Aorta (tissue), 5 donors: ENCODE measurements at regions not wholly inside any gene's neighbourhood (a gene's known extent, or its start where the extent isn't known, plus 50 kb on each side); places are given as distances from the start of the nearest gene placed in this dataset.

Experiments
- ATAC-seq: fragments of 200-7000 bp; cut with Tn5 transposase; one replicate; pipeline ENCODE4 v1.9.1; 2022; ENCODE audit warnings: moderate library complexity; ENCODE audit not compliant: low FRiP score
- DNase-seq, 2 donors: peaks; one replicate each; pipeline ENCODE4 v3.0.0-alpha.2; 2020
- H3K27ac ChIP-seq, 2 donors: one replicate each; pipeline ENCODE4 v1.5.1; 2013; ENCODE audit warnings: low read length in 2 of 2, mild to moderate bottlenecking in 2 of 2, moderate library complexity in 2 of 2, control low read depth in 1 of 2, inconsistent platforms in 1 of 2, low read depth in 1 of 2
- H3K27me3 ChIP-seq, 2 donors: one replicate each; pipeline ENCODE4 v1.6.1; 2013; ENCODE audit warnings: control low read depth in 1 of 2, low read length in 1 of 2, mild to moderate bottlenecking in 1 of 2, moderate library complexity in 1 of 2; ENCODE audit not compliant: insufficient read depth in 2 of 2, control insufficient read depth in 1 of 2
- H3K36me3 ChIP-seq, 2 donors: one replicate each; pipeline ENCODE4 v1.6.1; 2013; ENCODE audit warnings: control low read depth in 1 of 2, low read length in 1 of 2, mild to moderate bottlenecking in 1 of 2; ENCODE audit not compliant: insufficient read depth in 2 of 2, control insufficient read depth in 1 of 2
- H3K4me1 ChIP-seq, 2 donors: one replicate each; pipeline ENCODE4 v1.6.1; 2013; ENCODE audit warnings: low read length in 2 of 2, control low read depth in 1 of 2, mild to moderate bottlenecking in 1 of 2, moderate library complexity in 1 of 2; ENCODE audit not compliant: insufficient read depth in 2 of 2, control insufficient read depth in 1 of 2
- H3K4me3 ChIP-seq, 2 donors: one replicate each; pipeline ENCODE4 v1.5.1; 2013; ENCODE audit warnings: low read length in 2 of 2, control low read depth in 1 of 2, mild to moderate bottlenecking in 1 of 2
- H3K9me3 ChIP-seq: one replicate; pipeline ENCODE4 v1.6.1; 2013; ENCODE audit warnings: mild to moderate bottlenecking, low read length; ENCODE audit not compliant: control insufficient read depth
- WGBS, 2 donors: extraction: QIAGEN DNeasy Blood & Tissue Kit; methylation state at CpG; one replicate each; pipeline ENCODE4 v1.1.7; 2013; 5-methylcytosine and 5-hydroxymethylcytosine counted together
- intact Hi-C, 2 donors: fragments of 100-400 bp; cut with DNase I; formaldehyde crosslinking; loops; one replicate each; pipeline versions ENCODE4 v1.14.2 to v1.15.0; 2022
- donor health status: healthy with polysubstance abuse.
- donor health status: Bipolar disorder and iron deficiency.
- donor health status: DM: no; HTN: no; CAD: no.
- donor health status: DM: no; HTN: no; CAD: no.
- donor health status: DM: yes; HTN: yes; CAD: no.

DNA sequence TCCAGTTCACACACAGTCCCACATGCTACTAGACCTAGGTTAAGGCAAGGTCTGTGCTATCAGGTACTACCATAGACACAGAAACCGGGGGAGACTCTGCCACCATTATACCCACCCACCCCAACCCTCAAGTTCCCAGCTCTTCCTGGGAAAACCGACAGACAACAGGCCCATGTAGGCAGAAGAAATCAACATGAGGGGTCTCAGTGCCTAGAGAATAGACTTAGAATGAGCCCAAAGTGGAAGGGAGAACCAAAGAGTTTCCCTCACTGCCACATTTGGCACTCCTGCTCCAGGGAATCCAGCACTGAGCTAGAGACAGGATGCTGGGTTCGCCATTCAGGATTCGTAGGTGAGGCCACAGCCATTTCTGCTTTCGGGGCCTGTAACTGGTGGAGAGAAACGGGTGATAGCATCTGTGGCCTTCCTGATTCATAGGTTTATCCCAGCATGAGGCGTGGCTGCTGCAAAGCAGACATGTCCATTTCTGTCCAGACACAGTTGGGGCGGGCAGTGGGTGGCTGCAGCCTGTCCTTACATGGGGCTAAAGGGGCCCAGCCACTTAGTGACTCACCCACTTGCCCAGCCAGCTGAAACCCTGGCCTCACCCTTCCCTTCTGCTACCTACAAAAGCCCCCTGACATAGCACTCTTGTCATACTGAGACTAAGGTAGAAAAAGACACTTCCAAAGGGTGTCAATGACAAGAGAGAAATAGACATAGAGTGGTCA, 69.4 kb downstream of the IRF2BPL start:
- ATAC-seq = no peak
- H3K4me1 ChIP-seq = no peaks in the 10 kb centered on the region
- no peaks in the 10 kb centered on the region for H3K27me3 ChIP-seq
- peak overlapping the region; percentile 32 to 73 for H3K27ac ChIP-seq
- H3K36me3 ChIP-seq = no peaks in the 10 kb centered on the region
- H3K4me3 ChIP-seq = no peak overlapping the region
- peak; percentile 89 to 90 for DNase-seq
- 59 to 69% methylated on average over 8 of the region's 8 CpGs for WGBS, 2 donors
- H3K9me3 ChIP-seq = no peaks in the 10 kb centered on the region
- intact Hi-C loops = loop anchor here in 1 of 2 donors (5.0 kb wide), 3 partner anchors 42 to 78 kb away; no protein-coding TSS in a partner anchor

DNA sequence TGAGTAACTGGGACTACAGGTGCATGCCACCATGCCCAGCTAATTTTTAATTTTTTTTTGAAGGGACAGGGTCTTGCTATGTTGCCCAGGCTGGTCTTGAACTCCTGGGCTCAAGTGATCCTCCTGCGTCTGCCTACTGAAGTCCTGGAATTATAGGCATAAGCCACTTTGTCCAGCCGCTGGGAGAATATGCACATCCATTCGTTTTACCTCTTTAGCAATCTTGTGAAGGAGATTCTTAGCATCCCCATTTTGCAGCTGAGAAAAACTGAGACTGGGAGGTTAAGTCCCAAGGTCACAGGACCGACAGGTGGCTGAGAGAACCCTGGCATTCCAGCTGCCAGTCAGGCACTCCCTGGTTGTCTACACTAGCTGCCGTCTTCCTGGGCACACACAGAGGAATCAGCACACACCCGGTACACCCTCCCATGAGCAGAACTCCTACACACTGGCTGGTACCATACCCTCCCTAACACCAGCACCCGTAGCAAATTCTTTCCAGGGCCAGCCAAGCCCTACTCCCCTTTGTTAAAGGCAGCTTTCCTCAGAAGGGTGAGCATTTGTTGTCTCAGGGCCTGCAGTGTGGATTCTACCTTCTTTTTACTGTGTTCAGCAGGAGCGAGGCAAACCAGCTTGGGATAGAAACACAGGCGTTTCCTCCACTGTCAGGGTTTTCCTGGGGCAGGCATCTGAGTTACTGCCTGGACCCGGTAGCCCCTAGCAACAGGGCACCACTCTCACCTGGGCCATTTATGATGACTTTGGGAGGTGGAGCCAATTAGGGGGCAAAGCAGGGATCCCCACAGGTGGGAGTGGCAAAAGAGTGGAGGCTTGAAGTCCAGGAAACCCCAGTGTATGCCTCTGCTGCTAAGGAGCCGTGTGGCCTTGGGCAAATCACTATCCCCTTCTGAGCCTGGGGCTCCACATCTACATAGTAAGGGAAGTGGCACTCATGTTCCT, 70.2 kb downstream of the IRF2BPL start:
- H3K4me3 ChIP-seq = no peak overlapping the region
- intact Hi-C loops = loop anchor here in 1 of 2 donors (5.0 kb wide), 3 partner anchors 41 to 79 kb away; no protein-coding TSS in a partner anchor
- no peak for ATAC-seq
- no peaks in the 10 kb centered on the region for H3K4me1 ChIP-seq
- WGBS, 2 donors = 83 to 88% methylated on average over 11 of the region's 11 CpGs
- H3K9me3 ChIP-seq = no peaks in the 10 kb centered on the region
- no peaks in the 10 kb centered on the region for H3K27me3 ChIP-seq
- H3K36me3 ChIP-seq = no peaks in the 10 kb centered on the region
- DNase-seq = no peak
- H3K27ac ChIP-seq = peak overlapping the region; percentile 32 to 73

- ATAC-seq (no peak), DNase-seq (no peak)
- Histone ChIP-seq H3K36me3 (no peaks in the 10 kb centered on the region), H3K27ac (peak overlapping the region in 1 of 2 donors; percentile 92), H3K4me3 (no peak overlapping the region), H3K4me1 (no peaks in the 10 kb centered on the region), H3K27me3 (no peaks in the 10 kb centered on the region), H3K9me3 (no peaks in the 10 kb centered on the region)
- WGBS, 2 donors = 53 to 61% methylated on average over 4 of the region's 4 CpGs
- intact Hi-C loops = loop anchor here (2.0 to 5.0 kb wide), 4 partner anchors 39 to 80 kb away; no protein-coding TSS in a partner anchor
These were observed 71.2 kb downstream of the IRF2BPL start for GRCh38 chr14:76957224-76957891.

- ATAC-seq (peak; percentile 91), DNase-seq (peak; percentile 96 to 97)
- intact Hi-C loops = loop anchor here (2.0 to 5.0 kb wide), 4 partner anchors 38 to 81 kb away; no protein-coding TSS in a partner anchor
- H3K4me3 ChIP-seq = no peak overlapping the region
- H3K27me3 ChIP-seq = no peaks in the 10 kb centered on the region
- H3K27ac ChIP-seq = peak overlapping the region; percentile 47 to 93
- H3K4me1 ChIP-seq = no peaks in the 10 kb centered on the region
- no peaks in the 10 kb centered on the region for H3K36me3 ChIP-seq
- H3K9me3 ChIP-seq = no peaks in the 10 kb centered on the region
- 2 to 3% methylated on average over 39 to 48 of the region's 48 CpGs for WGBS, 2 donors
These were observed 72.0 kb downstream of the IRF2BPL start for GRCh38 chr14:76956316-76957090.

GRCh38 chr14:76955575-76956315, 72.8 kb downstream of the IRF2BPL start:
- ATAC-seq = peak; percentile 9

GRCh38 chr14:76954394-76955190, 73.9 kb downstream of the IRF2BPL start:
- Histone ChIP-seq H3K27ac (peak overlapping the region in 1 of 2 donors; percentile 29), H3K9me3 (no peaks in the 10 kb centered on the region), H3K4me1 (no peaks in the 10 kb centered on the region), H3K27me3 (no peaks in the 10 kb centered on the region), H3K36me3 (no peaks in the 10 kb centered on the region), H3K4me3 (no peak overlapping the region)
- 88 to 93% methylated on average over 5 of the region's 5 CpGs for WGBS, 2 donors
- ATAC-seq (no peak), DNase-seq (no peak)
- intact Hi-C loops = loop anchor here in 1 of 2 donors (5.0 kb wide), 3 partner anchors 37 to 83 kb away; no protein-coding TSS in a partner anchor

More at GRCh38 chr14:76955575-76956315, 72.8 kb downstream of the IRF2BPL start:
- DNase-seq = peak in 1 of 2 donors; percentile 70
- H3K36me3 ChIP-seq = no peaks in the 10 kb centered on the region
- H3K27ac ChIP-seq = peak overlapping the region; percentile 47 to 93
- intact Hi-C loops = loop anchor here (2.0 to 5.0 kb wide), 4 partner anchors 37 to 82 kb away; no protein-coding TSS in a partner anchor
- no peak overlapping the region for H3K4me3 ChIP-seq
- no peaks in the 10 kb centered on the region for H3K4me1 ChIP-seq
- H3K9me3 ChIP-seq = no peaks in the 10 kb centered on the region
- WGBS, 2 donors = 13 to 18% methylated on average over 13 of the region's 13 CpGs
- H3K27me3 ChIP-seq = no peaks in the 10 kb centered on the region
